NT2/D1 (cell line): ENCODE measurements at regions not wholly inside any gene's neighbourhood (a gene's known extent, or its start where the extent isn't known, plus 50 kb on each side); places are given as distances from the start of the nearest gene placed in this dataset.

Source experiments
- DNase-seq: peaks from one replicate; pipeline ENCODE4 v3.0.0-alpha.2; 2011; ENCODE audit warnings: low read depth, low spot score
- H3K27me3 ChIP-seq: 2 replicates; pipeline ENCODE4 v1.6.0; 2011; ENCODE audit warnings: mild to moderate bottlenecking; ENCODE audit not compliant: insufficient read length, insufficient read depth
- H3K36me3 ChIP-seq: 2 replicates; pipeline ENCODE4 v1.6.1; 2011; ENCODE audit warnings: mild to moderate bottlenecking, low read length, mixed read lengths; ENCODE audit not compliant: insufficient read depth, insufficient read length
- H3K4me1 ChIP-seq: 2 replicates; pipeline ENCODE4 v1.5.1; 2011; ENCODE audit not compliant: insufficient read depth, insufficient read length
- H3K4me3 ChIP-seq: 2 replicates; pipeline ENCODE4 v1.5.1; 2011; ENCODE audit warnings: low read depth; ENCODE audit not compliant: insufficient read length
- H3K9ac ChIP-seq: 2 replicates; pipeline ENCODE4 v1.6.0; 2011; ENCODE audit warnings: low read depth; ENCODE audit not compliant: insufficient read length
- H3K9me3 ChIP-seq: 2 replicates; pipeline ENCODE4 v1.5.1; 2011; ENCODE audit warnings: mild to moderate bottlenecking, low read length; ENCODE audit not compliant: insufficient read depth
- SUZ12 ChIP-seq: IDR thresholded peaks from 2 replicates; pipeline ENCODE4 v1.6.1; 2011; ENCODE audit not compliant: insufficient read length, insufficient read depth; ENCODE audit errors: extremely low read depth
- YY1 ChIP-seq: IDR thresholded peaks from 2 replicates; pipeline ENCODE4 v1.6.1; 2011; ENCODE audit not compliant: insufficient read length, insufficient read depth
- ZNF274 ChIP-seq: IDR thresholded peaks from 2 replicates; pipeline ENCODE4 v1.6.1; 2011; ENCODE audit warnings: mild to moderate bottlenecking, low read depth, low read length

DNA sequence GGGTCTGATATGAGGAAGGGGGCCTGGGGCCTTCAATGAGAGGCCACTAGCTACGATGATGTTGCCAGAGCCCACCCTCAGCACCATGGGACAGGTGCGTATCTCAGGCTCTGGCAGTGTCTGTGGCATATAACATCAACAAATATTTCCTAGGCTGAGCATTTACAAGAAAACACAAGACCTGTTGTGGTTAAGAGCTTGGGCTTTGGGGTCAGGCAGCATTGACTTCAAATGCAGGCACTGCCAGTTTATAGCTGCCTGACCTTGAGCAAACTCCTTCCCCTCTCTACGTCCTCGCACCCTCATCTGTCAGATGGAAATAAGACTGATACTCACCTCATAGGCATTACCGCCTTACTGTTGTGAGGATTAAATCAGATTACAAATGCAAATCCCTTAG, 156.0 kb downstream of the KATNAL1 start:
- TF ChIP-seq ZNF274: no peak
- no peak for TF ChIP-seq SUZ12
- no peak for TF ChIP-seq YY1
- Histone ChIP-seq H3K4me1 (peaks cover 4% of the 10 kb centered on the region), H3K9me3 (no peaks in the 10 kb centered on the region), H3K4me3 (no peak overlapping the region), H3K36me3 (no peaks in the 10 kb centered on the region), H3K27me3 (no peaks in the 10 kb centered on the region), H3K9ac (no peak overlapping the region)
- DNase-seq: no peak

DNA sequence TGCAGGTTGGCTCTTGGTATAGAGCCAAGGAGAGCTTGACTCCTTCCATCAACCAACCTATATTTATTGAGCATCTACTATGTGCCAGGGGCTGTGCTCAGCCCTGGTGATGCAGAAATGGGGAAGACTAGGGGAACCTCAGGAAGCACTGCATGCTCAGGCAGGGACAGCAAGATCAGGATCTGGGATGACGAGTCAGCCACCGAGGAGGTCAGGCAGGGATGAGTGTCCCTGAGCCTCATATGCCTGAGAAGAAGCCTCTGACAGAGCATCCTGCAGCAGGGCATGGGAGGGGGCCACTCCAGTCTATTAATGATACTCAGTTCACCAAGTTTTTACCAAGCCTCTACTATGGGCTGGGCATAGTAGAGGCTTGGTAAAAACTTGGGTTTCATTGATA, 158.1 kb downstream of the KATNAL1 start:
- no peak for DNase-seq
- no peaks in the 10 kb centered on the region for H3K27me3 ChIP-seq
- TF ChIP-seq ZNF274: no peak
- TF ChIP-seq SUZ12: no peak
- no peak for TF ChIP-seq YY1
- peaks cover 5% of the 10 kb centered on the region for H3K9me3 ChIP-seq
- no peaks in the 10 kb centered on the region for H3K36me3 ChIP-seq
- no peak overlapping the region for H3K4me3 ChIP-seq
- peaks cover 4% of the 10 kb centered on the region for H3K4me1 ChIP-seq
- no peak overlapping the region for H3K9ac ChIP-seq

DNA sequence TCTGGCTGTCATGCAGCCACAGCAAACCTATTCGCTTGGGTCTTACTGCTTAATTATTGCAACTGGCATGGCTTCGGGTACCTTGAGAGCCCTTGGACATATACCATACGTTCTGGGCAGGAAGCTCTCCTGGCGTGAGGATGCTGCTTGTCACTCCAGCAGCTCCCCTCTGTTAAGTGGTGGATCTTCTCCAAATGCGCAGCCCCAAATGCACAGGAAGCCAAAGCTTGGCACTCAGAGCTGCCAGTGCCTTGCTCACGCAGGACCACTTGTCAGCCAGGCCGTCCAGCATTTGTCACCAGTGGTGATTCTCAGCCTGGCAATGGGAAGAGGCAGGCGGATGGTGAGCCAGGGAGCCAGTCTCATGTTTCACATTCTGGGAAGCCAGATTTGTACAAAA, 158.6 kb downstream of the KATNAL1 start:
- H3K36me3 ChIP-seq: no peaks in the 10 kb centered on the region
- H3K4me1 ChIP-seq: peaks cover 3% of the 10 kb centered on the region
- no peaks in the 10 kb centered on the region for H3K27me3 ChIP-seq
- H3K9ac ChIP-seq: no peak overlapping the region
- peaks cover 10% of the 10 kb centered on the region for H3K9me3 ChIP-seq
- DNase-seq: no peak
- TF ChIP-seq SUZ12: no peak
- no peak overlapping the region for H3K4me3 ChIP-seq

DNA sequence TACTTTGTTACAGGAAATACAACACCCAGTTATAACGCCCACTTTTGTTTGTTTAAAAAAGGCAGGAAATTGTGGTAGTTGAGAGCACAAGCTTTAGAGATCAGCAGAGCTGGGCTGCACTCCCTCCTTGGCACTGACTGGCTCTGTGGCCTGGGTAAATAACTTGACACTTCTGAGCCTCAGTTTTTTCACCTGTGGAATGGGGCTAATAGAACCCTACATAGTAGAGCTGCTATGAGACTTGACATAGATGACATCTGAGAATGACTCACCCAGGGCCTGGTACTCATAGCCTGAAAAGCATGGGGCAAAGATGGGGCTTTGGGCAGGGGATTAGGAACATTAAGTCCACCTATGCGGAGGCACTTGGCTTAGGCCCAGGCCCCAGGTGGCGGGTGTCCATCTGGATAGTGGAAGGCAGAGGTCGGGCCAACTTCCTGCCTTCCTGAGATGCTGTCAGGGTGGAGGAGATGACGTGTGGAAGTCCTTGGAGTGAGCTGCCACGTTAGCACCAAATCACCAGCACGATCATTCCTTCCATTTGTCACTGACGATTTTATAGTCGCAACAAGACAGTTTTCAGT, 159.1 kb downstream of the KATNAL1 start:
- Histone ChIP-seq H3K9ac (no peak overlapping the region), H3K9me3 (peaks cover 13% of the 10 kb centered on the region)
- no peak for TF ChIP-seq YY1
- TF ChIP-seq ZNF274: no peak
- no peak for TF ChIP-seq SUZ12

DNA sequence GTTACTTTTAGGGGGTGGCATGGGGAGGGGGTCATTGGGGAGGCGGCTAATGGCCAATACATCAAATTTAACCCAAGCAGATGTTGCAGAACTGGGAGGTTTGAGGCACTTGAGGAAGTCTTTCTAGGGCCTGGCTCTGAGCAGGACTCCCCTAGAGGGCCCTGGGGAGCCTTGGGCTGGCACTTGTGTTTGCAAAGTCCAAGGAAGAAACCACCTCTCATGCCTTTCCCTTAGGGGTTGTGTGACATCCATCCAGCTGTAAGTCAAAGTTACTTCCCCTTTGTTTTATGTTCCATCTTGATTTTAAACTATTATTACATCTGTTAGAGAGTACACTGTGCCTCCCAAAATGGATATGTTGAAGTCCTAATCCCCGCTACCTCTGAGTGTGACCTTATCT, 159.9 kb downstream of the KATNAL1 start:
- TF ChIP-seq YY1: no peak
- TF ChIP-seq SUZ12: no peak
- no peak for TF ChIP-seq ZNF274
- Histone ChIP-seq H3K9ac (no peak overlapping the region), H3K4me1 (peaks cover 7% of the 10 kb centered on the region), H3K36me3 (no peaks in the 10 kb centered on the region), H3K9me3 (peaks cover 13% of the 10 kb centered on the region), H3K4me3 (no peak overlapping the region), H3K27me3 (no peaks in the 10 kb centered on the region)
- no peak for DNase-seq

More for the DNA sequence above, 159.1 kb downstream of the KATNAL1 start:
- H3K4me1 ChIP-seq: peaks cover 2% of the 10 kb centered on the region
- H3K36me3 ChIP-seq: no peaks in the 10 kb centered on the region
- no peak overlapping the region for H3K4me3 ChIP-seq
- no peak for DNase-seq
- H3K27me3 ChIP-seq: no peaks in the 10 kb centered on the region

DNA sequence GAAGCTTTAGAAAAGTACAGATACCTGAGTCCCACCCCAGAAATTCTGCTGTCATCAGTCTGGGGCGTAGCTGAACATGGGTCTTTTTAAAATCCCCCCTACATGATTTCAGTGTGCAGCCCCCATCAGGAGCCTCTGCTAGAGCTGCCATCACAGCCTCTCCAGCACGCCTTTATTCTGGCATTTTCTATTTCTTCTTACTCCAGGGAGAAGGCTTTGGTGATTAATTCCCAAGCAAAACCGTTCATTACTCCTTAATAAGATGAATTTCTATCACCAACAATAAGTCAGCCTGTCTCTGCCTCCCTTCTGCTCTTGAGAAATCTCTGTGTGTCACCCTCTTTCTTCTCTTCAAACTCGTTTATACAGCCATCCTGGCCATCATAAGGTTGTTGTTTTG, 160.3 kb downstream of the KATNAL1 start:
- no peaks in the 10 kb centered on the region for H3K36me3 ChIP-seq
- TF ChIP-seq ZNF274: no peak
- TF ChIP-seq SUZ12: no peak
- no peak for TF ChIP-seq YY1
- no peak overlapping the region for H3K9ac ChIP-seq
- H3K4me3 ChIP-seq: no peak overlapping the region
- H3K9me3 ChIP-seq: peaks cover 13% of the 10 kb centered on the region
- H3K27me3 ChIP-seq: no peaks in the 10 kb centered on the region
- DNase-seq: no peak
- H3K4me1 ChIP-seq: peaks cover 7% of the 10 kb centered on the region

DNA sequence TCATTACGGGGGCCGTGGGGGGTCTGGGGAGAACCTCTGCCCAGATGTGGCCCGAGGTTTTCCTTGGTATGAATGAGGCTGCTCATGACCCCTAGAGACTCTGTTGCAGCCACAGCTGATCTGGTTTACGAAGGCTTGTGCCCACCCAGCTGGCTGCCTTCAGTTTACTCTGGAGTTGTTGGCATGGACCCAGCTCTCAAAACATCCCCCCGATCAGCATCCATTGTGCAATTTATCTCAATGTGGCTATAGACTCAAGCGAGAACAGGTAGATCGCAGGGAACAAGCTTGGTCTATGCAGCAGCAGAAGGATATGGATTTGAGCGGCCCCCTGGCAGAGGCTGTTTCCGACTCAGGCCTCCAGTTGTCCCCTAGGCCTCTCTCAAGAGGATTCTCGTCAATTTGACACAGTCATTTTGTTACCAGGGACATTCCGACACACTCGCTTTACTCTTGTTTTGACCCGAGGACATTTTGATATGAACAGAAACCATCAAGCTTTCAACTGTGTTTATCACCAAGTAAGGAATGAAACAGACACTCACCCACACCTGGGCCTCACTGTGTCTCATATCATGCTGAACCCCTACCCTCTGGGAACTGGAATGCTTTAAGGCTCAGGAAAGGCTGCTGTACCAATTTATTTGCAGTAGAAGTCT, 161.5 kb downstream of the KATNAL1 start:
- DNase-seq: no peak
- Histone ChIP-seq H3K9me3 (peaks cover 13% of the 10 kb centered on the region), H3K9ac (no peak overlapping the region), H3K36me3 (no peaks in the 10 kb centered on the region), H3K4me3 (no peak overlapping the region), H3K27me3 (no peaks in the 10 kb centered on the region), H3K4me1 (peaks cover 5% of the 10 kb centered on the region)
- TF ChIP-seq ZNF274 (no peak), YY1 (no peak), SUZ12 (no peak)
